Peyer's patch (tissue), 4 donors: ENCODE measurements at regions not wholly inside any gene's neighbourhood (a gene's known extent, or its start where the extent isn't known, plus 50 kb on each side); places are given as distances from the start of the nearest gene placed in this dataset.
"Not testable (repeated sequence)": the region's sequence is repeated elsewhere in the genome, so short reads cannot be mapped to it uniquely, and the experiment has no call there.

Experiments used
- DNase-seq, 3 donors: peaks; one replicate each; pipeline ENCODE4 v3.0.0-alpha.2; 2017 to 2019
- H3K27ac ChIP-seq, 4 donors: fragments of 200-600 bp; sonication (generic); one replicate each; pipeline ENCODE4 v1.5.1; 2016 to 2019
- H3K27me3 ChIP-seq, 2 donors: fragments of 200-600 bp; sonication (generic); one replicate each; pipeline ENCODE4 v1.5.1; 2019
- H3K36me3 ChIP-seq, 3 donors: fragments of 200-600 bp; sonication (generic); one replicate each; pipeline ENCODE4 v1.5.1; 2016 to 2019
- H3K4me1 ChIP-seq, 4 donors: fragments of 200-600 bp; sonication (generic); one replicate each; pipeline ENCODE4 v1.5.1; 2016 to 2019
- H3K4me3 ChIP-seq, 4 donors: fragments of 200-600 bp; sonication (generic); 1 replicate in 3 of 4; 2 replicates in 1 of 4; pipeline ENCODE4 v1.5.1; 2016 to 2019; ENCODE audit warnings: mild to moderate bottlenecking in 1 of 4
- H3K9me3 ChIP-seq, 4 donors: fragments of 200-600 bp; sonication (generic); one replicate each; pipeline ENCODE4 v1.5.1; 2016 to 2019; ENCODE audit warnings: mild to moderate bottlenecking in 1 of 4
- POLR2A ChIP-seq, 2 donors: fragments of 450-650 bp; IDR thresholded peaks; one replicate each; pipeline ENCODE4 v1.5.1; 2017; ENCODE audit warnings: antibody characterized with exemption in 2 of 2, mild to moderate bottlenecking in 2 of 2, moderate library complexity in 2 of 2
- TF ChIP-seq, protein P1 (sequence below), 6 experiments: fragments of 450-650 bp in 4 of 6; fragments of 200-600 bp in 2 of 6; sonication (generic) in 1 of 6; IDR thresholded peaks; one replicate each; pipeline ENCODE4 v1.5.1; 2017 to 2019; ENCODE audit warnings: antibody characterized with exemption in 6 of 6, mild to moderate bottlenecking in 3 of 6, moderate library complexity in 1 of 6

- Histone ChIP-seq H3K27me3 (no peaks in the 10 kb centered on the region), H3K4me3 (no peak overlapping the region), H3K4me1 (no peaks in the 10 kb centered on the region), H3K27ac (no peak overlapping the region), H3K36me3 (no peaks in the 10 kb centered on the region), H3K9me3 (no peaks in the 10 kb centered on the region)
- no peak for DNase-seq
- TF ChIP-seq POLR2A (IDR thresholded peaks at IDR 0.05), result no peak
- TF ChIP-seq, protein P1, sequence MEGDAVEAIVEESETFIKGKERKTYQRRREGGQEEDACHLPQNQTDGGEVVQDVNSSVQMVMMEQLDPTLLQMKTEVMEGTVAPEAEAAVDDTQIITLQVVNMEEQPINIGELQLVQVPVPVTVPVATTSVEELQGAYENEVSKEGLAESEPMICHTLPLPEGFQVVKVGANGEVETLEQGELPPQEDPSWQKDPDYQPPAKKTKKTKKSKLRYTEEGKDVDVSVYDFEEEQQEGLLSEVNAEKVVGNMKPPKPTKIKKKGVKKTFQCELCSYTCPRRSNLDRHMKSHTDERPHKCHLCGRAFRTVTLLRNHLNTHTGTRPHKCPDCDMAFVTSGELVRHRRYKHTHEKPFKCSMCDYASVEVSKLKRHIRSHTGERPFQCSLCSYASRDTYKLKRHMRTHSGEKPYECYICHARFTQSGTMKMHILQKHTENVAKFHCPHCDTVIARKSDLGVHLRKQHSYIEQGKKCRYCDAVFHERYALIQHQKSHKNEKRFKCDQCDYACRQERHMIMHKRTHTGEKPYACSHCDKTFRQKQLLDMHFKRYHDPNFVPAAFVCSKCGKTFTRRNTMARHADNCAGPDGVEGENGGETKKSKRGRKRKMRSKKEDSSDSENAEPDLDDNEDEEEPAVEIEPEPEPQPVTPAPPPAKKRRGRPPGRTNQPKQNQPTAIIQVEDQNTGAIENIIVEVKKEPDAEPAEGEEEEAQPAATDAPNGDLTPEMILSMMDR (IDR thresholded peaks at IDR 0.05), result no peak
Observed at GRCh38 chr14:55789406-55789805, 209.4 kb downstream of the KTN1 start.

- no peak for DNase-seq
- Histone ChIP-seq H3K9me3 (no peaks in the 10 kb centered on the region), H3K4me1 (no peaks in the 10 kb centered on the region), H3K36me3 (no peaks in the 10 kb centered on the region), H3K4me3 (no peak overlapping the region), H3K27ac (no peak overlapping the region), H3K27me3 (no peaks in the 10 kb centered on the region)
- TF ChIP-seq POLR2A (IDR thresholded peaks at IDR 0.05), result no peak
- TF ChIP-seq, protein P1 (IDR thresholded peaks at IDR 0.05), result no peak
Observed at GRCh38 chr14:55794655-55795595, 214.9 kb downstream of the KTN1 start.

DNA sequence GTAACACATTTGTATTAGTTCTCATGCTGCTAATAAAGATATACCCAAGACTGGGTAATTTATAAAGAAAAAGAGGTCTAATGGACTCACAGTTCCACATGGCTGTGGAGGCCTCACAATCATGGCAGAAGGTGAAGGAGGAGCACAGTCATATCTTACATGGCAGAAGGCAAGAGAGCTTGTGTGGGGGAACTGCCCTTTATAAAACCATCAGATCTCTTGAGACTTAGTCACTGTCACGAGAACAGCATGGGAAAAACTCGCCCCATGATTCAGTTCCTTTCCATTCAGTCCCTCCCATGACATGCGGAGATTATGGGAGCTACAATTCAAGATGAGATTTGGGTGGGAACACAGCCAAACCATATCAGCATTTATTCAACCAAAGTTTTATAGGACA lies 216.5 kb downstream of the KTN1 start:
- not testable (repeated sequence) for H3K27me3 ChIP-seq, H3K27ac ChIP-seq, DNase-seq, H3K9me3 ChIP-seq, H3K4me3 ChIP-seq, H3K36me3 ChIP-seq, H3K4me1 ChIP-seq

DNA sequence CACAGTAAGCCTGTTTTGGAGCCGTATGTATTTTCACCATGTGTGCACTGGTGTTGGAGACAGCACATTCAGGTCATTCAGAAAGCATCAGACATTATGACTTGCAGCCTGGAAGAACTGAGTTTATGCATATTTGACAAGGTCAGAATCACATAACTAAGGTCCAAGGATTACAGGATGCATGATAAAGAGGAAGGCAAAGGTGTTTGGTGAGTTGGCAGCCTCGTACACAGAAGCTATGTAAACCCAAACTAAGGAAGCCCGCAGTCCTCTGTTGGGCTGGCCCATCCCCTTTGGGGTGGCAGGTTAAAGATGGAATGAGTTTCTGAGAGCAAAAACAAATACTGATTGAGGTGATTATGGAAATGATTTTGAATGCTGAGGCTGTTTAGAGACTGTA lies 218.4 kb downstream of the KTN1 start:
- no peak overlapping the region for H3K4me3 ChIP-seq
- no peak overlapping the region for H3K27ac ChIP-seq
- peaks cover 0 to 6% (median 0%) of the 10 kb centered on the region in 4 donors for H3K4me1 ChIP-seq
- no peak for DNase-seq
- H3K9me3 ChIP-seq, result no peaks in the 10 kb centered on the region
- no peak for TF ChIP-seq POLR2A (IDR thresholded peaks at IDR 0.05)
- TF ChIP-seq, protein P1 (IDR thresholded peaks at IDR 0.05), result no peak
- no peaks in the 10 kb centered on the region for H3K27me3 ChIP-seq
- H3K36me3 ChIP-seq, result no peaks in the 10 kb centered on the region

DNA sequence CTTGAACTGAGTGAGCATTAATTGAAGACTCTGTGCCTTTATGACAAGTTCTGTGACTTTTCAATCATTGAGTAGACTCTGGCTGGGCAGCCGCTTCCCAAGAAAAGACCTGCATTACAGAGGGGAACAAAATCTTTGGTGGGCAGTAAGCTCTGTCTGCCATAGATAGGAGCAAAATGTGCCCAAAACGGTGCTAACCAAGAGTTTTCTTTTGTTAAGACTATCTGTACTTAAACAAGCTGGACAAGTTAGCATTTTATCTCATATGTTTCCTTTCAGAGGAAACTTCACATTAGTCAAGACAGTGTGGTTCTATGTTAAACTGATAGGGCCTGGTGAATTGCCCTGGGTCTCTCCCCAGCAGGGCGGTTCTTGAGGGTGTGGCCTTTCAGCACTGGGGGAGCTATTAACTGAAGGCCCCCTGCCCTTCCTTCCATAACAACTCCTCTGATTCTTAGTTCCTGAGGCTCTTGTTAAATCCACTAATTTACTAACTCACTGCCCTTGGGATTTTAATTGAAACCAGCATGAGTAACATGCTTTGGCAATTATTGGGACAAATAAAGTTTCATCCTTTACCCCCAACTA lies 219.6 kb downstream of the KTN1 start:
- TF ChIP-seq, protein P1 (IDR thresholded peaks at IDR 0.05), result no peak
- TF ChIP-seq POLR2A (IDR thresholded peaks at IDR 0.05), result no peak
- Histone ChIP-seq H3K4me1 (peaks cover 0 to 12% (median 0%) of the 10 kb centered on the region in 4 donors), H3K27me3 (no peaks in the 10 kb centered on the region), H3K4me3 (no peak overlapping the region), H3K27ac (no peak overlapping the region), H3K36me3 (no peaks in the 10 kb centered on the region), H3K9me3 (no peaks in the 10 kb centered on the region)
- no peak for DNase-seq

DNA sequence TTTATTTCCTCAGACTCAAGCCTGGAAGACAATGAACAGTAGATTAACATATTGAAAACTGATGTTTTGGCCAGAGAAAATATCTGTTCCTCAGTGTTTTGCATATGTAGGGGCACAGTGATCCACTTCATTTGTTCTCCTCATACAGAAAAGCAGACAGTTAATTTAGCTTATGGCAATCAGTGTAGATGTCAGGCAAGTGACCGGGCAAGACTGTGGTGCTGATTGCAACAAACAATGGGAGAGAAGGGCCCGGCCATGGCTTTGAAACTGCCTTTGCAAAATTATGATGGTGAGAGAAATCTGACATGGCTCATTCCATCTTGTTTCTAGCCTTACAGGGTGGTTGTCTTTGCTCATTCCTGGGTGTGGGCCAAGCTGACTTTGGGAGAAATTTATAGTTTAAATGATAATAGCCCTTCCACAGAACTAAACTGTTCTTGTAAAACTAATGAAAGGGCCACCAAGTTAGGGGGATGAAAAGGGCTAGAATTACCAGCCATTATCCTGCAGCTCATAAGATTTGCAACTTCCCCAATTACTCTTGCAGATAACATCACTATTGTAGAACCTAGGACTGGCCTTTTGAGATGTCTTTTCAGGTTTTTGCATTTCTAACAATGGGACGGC lies 220.3 kb downstream of the KTN1 start:
- H3K4me1 ChIP-seq, result peaks cover 0 to 12% (median 0%) of the 10 kb centered on the region in 4 donors
- no peak for DNase-seq
- H3K4me3 ChIP-seq, result no peak overlapping the region
- H3K9me3 ChIP-seq, result no peaks in the 10 kb centered on the region
- no peak overlapping the region for H3K27ac ChIP-seq
- no peaks in the 10 kb centered on the region for H3K27me3 ChIP-seq
- no peak for TF ChIP-seq POLR2A (IDR thresholded peaks at IDR 0.05)
- TF ChIP-seq, protein P1 (IDR thresholded peaks at IDR 0.05), result no peak
- no peaks in the 10 kb centered on the region for H3K36me3 ChIP-seq
